ENCODE measurements at regions not wholly inside any gene's neighbourhood (a gene's known extent, or its start where the extent isn't known, plus 50 kb on each side); places are given as distances from the start of the nearest gene placed in this dataset.

GRCh38 chr6:109242029-109242428, 140.2 kb downstream of the CD164 start:
- DNase-seq (ENCODE audit: low read depth, low spot score): no peak
- in situ Hi-C loops (cut with HindIII; ENCODE audit: low pct_unique_long_range_greater_than_20kb, low sequenced_read_pairs): no loop called here
- intact Hi-C loops (cut with micrococcal nuclease; ENCODE audit: unreplicated experiment): no loop called here
- ATAC-seq: no peak
- Histone ChIP-seq H3K4me1 (ENCODE audit: control insufficient read depth, insufficient read depth, low read length) (no peaks in the 10 kb centered on the region), H3K27ac (ENCODE audit: low read length) (no peak overlapping the region), H3K4me3 (ENCODE audit: low read depth in 2 of 2, low read length in 2 of 2) (no peak overlapping the region), H3K27me3 (ENCODE audit: control insufficient read depth, insufficient read depth, low read length) (no peaks in the 10 kb centered on the region), H3K9me3 (ENCODE audit: control insufficient read depth, insufficient read depth, low read depth, low read length) (no peaks in the 10 kb centered on the region), H3K36me3 (ENCODE audit: control insufficient read depth, insufficient read depth, low read length) (no peaks in the 10 kb centered on the region)
- ChIA-PET POLR2A (no interaction called here), CTCF (interaction anchor here (0.5 kb wide), 1 partner anchor 54 kb away, joined by 3 read pairs; no protein-coding TSS in a partner anchor)
- no peak for TF ChIP-seq SIN3A (IDR thresholded peaks at IDR 0.05; ENCODE audit: borderline replicate concordance, insufficient read depth, low read depth, low read length)
- TF ChIP-seq CTCF (IDR thresholded peaks at IDR 0.05): no peak
- TF ChIP-seq TCF7L2 (IDR thresholded peaks at IDR 0.05; ENCODE audit: low read depth, low read length): no peak
- no peak for TF ChIP-seq REST (IDR thresholded peaks at IDR 0.05; ENCODE audit: insufficient read depth in 1 of 2, low read depth in 2 of 2, low read length in 1 of 2)
- TF ChIP-seq POLR2AphosphoS5 (IDR thresholded peaks at IDR 0.05; ENCODE audit: low read depth, low read length): no peak
- no TSS peak for BruUV-seq (replicated peaks)

GRCh38 chr6:109241199-109241598, 141.1 kb downstream of the CD164 start:
- POLR2A ChIA-PET: interaction anchor here (0.5 kb wide), 1 partner anchor 775 kb away, joined by 4 read pairs; no protein-coding TSS in a partner anchor
- no peaks in the 10 kb centered on the region for H3K9me3 ChIP-seq (ENCODE audit: control insufficient read depth, insufficient read depth, low read depth, low read length)
- no peak for DNase-seq (ENCODE audit: low read depth, low spot score)
- no TSS peak for BruUV-seq (replicated peaks)
- H3K36me3 ChIP-seq (ENCODE audit: control insufficient read depth, insufficient read depth, low read length): no peaks in the 10 kb centered on the region
- CTCF ChIA-PET: no interaction called here
- no peaks in the 10 kb centered on the region for H3K27me3 ChIP-seq (ENCODE audit: control insufficient read depth, insufficient read depth, low read length)
- ATAC-seq: no peak
- TF ChIP-seq CTCF (IDR thresholded peaks at IDR 0.05) (no peak), TCF7L2 (IDR thresholded peaks at IDR 0.05; ENCODE audit: low read depth, low read length) (no peak), SIN3A (IDR thresholded peaks at IDR 0.05; ENCODE audit: borderline replicate concordance, insufficient read depth, low read depth, low read length) (no peak), POLR2AphosphoS5 (IDR thresholded peaks at IDR 0.05; ENCODE audit: low read depth, low read length) (no peak), REST (IDR thresholded peaks at IDR 0.05; ENCODE audit: insufficient read depth in 1 of 2, low read depth in 2 of 2, low read length in 1 of 2) (no peak)
- intact Hi-C loops (cut with micrococcal nuclease; ENCODE audit: unreplicated experiment): no loop called here
- no peak overlapping the region for H3K4me3 ChIP-seq (ENCODE audit: low read depth in 2 of 2, low read length in 2 of 2)
- in situ Hi-C loops (cut with HindIII; ENCODE audit: low pct_unique_long_range_greater_than_20kb, low sequenced_read_pairs): no loop called here
- H3K27ac ChIP-seq (ENCODE audit: low read length): no peak overlapping the region
- H3K4me1 ChIP-seq (ENCODE audit: control insufficient read depth, insufficient read depth, low read length): no peaks in the 10 kb centered on the region
